ENCODE measurements at regions not wholly inside any gene's neighbourhood (a gene's known extent, or its start where the extent isn't known, plus 50 kb on each side); places are given as distances from the start of the nearest gene placed in this dataset.

DNA sequence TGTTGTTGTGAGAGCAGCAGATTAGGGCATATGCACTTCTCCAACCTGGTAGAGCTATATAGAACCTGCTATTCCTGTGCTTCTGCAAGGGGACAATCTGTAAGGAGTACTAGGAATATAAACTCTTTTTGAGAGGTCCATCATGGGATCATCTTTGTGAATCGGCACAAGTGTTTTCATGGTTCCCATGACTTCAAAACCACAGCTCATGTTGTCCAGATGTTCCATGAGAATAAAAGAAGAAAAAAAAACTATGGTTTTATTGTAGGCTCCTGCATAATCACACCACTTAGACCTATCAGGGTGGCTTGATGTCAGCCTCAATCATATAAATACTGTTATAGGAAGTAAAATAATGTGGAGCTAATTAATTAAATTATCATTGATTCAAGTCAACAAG, 311.4 kb upstream of the ATP2B1 start:
- TF ChIP-seq, protein P1, sequence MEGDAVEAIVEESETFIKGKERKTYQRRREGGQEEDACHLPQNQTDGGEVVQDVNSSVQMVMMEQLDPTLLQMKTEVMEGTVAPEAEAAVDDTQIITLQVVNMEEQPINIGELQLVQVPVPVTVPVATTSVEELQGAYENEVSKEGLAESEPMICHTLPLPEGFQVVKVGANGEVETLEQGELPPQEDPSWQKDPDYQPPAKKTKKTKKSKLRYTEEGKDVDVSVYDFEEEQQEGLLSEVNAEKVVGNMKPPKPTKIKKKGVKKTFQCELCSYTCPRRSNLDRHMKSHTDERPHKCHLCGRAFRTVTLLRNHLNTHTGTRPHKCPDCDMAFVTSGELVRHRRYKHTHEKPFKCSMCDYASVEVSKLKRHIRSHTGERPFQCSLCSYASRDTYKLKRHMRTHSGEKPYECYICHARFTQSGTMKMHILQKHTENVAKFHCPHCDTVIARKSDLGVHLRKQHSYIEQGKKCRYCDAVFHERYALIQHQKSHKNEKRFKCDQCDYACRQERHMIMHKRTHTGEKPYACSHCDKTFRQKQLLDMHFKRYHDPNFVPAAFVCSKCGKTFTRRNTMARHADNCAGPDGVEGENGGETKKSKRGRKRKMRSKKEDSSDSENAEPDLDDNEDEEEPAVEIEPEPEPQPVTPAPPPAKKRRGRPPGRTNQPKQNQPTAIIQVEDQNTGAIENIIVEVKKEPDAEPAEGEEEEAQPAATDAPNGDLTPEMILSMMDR (IDR thresholded peaks at IDR 0.05; ENCODE audit: low read depth, low read length, missing input control): no peak
- TF ChIP-seq SP1 (IDR thresholded peaks at IDR 0.05) (no peak), TAF1 (conservative IDR thresholded peaks at IDR 0.05) (no peak), FOXA1 (IDR thresholded peaks at IDR 0.05) (no peak), HNF4G (IDR thresholded peaks at IDR 0.05) (no peak), NR2F2 (IDR thresholded peaks at IDR 0.05) (no peak), YY1 (IDR thresholded peaks at IDR 0.05) (no peak), HNF4A (conservative IDR thresholded peaks at IDR 0.05) (no peak), EGR1 (IDR thresholded peaks at IDR 0.05; ENCODE audit: low read depth in 2 of 2) (no peak), ZBTB33 (IDR thresholded peaks at IDR 0.05) (no peak)
